H1 (cell line): ENCODE measurements at regions not wholly inside any gene's neighbourhood (a gene's known extent, or its start where the extent isn't known, plus 50 kb on each side); places are given as distances from the start of the nearest gene placed in this dataset.

Experiments used
- CTCF ChIA-PET: fragments of 300-600 bp; sonication (Branson Sonifier 250); formaldehyde crosslinking; loops from one replicate; lab custom pipeline; 2021; ENCODE audit not compliant: partially characterized antibody; lab: Charles Lee
- POLR2A ChIA-PET: fragments of 300-600 bp; sonication (Branson Sonifier 250); formaldehyde crosslinking; loops from one replicate; lab custom pipeline; 2021; ENCODE audit warnings: inconsistent platforms; ENCODE audit not compliant: partially characterized antibody; lab: Charles Lee
- DNase-seq, 2 experiments: peaks; one replicate each; pipeline versions ENCODE4 v3.0.0 to v3.0.0-alpha.2; 2010 to 2022; ENCODE audit warnings: low spot score in 2 of 2, low read depth in 1 of 2, mixed read lengths in 1 of 2
- FAIRE-seq: peaks from 2 replicates; lab custom pipeline; 2011; peaks lifted over from hg19 to GRCh38; lab: Jason Lieb, UNC
- H2AFZ ChIP-seq: 2 replicates; pipeline ENCODE4 v1.8.1; 2012; ENCODE audit warnings: low read length, inconsistent platforms
- H2AK5ac ChIP-seq: 2 replicates; pipeline ENCODE4 v1.6.1; 2013; ENCODE audit warnings: low read depth, low read length
- H2BK120ac ChIP-seq: replicated peaks from 2 replicates; pipeline ENCODE3; 2013; ENCODE audit warnings: low read depth, low read length, inconsistent platforms
- H2BK12ac ChIP-seq: 2 replicates; pipeline ENCODE4 v1.6.1; 2013; ENCODE audit warnings: low read depth, low read length
- H2BK15ac ChIP-seq: 2 replicates; pipeline ENCODE4 v1.6.1; 2013; ENCODE audit warnings: low read length
- H2BK20ac ChIP-seq: 2 replicates; pipeline ENCODE4 v1.6.1; 2013; ENCODE audit warnings: low read length
- H2BK5ac ChIP-seq: 2 replicates; pipeline ENCODE4 v1.6.1; 2013; ENCODE audit warnings: low read depth, low read length
- H3K14ac ChIP-seq: 2 replicates; pipeline ENCODE4 v1.6.1; 2013; ENCODE audit warnings: inconsistent platforms; ENCODE audit not compliant: insufficient read length
- H3K18ac ChIP-seq: 2 replicates; pipeline ENCODE4 v1.6.1; 2013; ENCODE audit warnings: low read length; ENCODE audit errors: extremely low read depth
- H3K23ac ChIP-seq: 2 replicates; pipeline ENCODE4 v1.6.1; 2013; ENCODE audit warnings: inconsistent platforms; ENCODE audit not compliant: insufficient read length
- H3K23me2 ChIP-seq: 2 replicates; pipeline ENCODE4 v1.6.1; 2013; ENCODE audit warnings: low read depth, low read length
- H3K27ac ChIP-seq: 2 replicates; pipeline ENCODE4 v1.6.1; 2011; ENCODE audit warnings: low read depth, low read length, inconsistent platforms
- H3K27me3 ChIP-seq, 4 experiments: replicated peaks in 1 of 4; 1 replicate in 1 of 4; 2 replicates in 3 of 4; pipeline versions ENCODE4 v1.6.1 to v1.8.1; 2011 to 2013; ENCODE audit warnings: low read length in 3 of 4, mild to moderate bottlenecking in 3 of 4, inconsistent platforms in 2 of 4, mixed read lengths in 2 of 4, moderate library complexity in 1 of 4; ENCODE audit not compliant: control insufficient read depth in 3 of 4, insufficient read depth in 3 of 4; ENCODE audit errors: extremely low read depth in 1 of 4
- H3K36me3 ChIP-seq, 4 experiments: 2 replicates each; pipeline versions ENCODE4 v1.6.1 to v1.8.1; 2011 to 2013; ENCODE audit warnings: mild to moderate bottlenecking in 4 of 4, low read length in 3 of 4, moderate library complexity in 2 of 4, control low read depth in 1 of 4, inconsistent platforms in 1 of 4; ENCODE audit not compliant: insufficient read depth in 4 of 4, control insufficient read depth in 2 of 4
- H3K4ac ChIP-seq: replicated peaks from 2 replicates; pipeline ENCODE3; 2013; ENCODE audit warnings: low read length, low read depth, mixed read lengths, inconsistent platforms; ENCODE audit not compliant: insufficient read length
- H3K4me1 ChIP-seq, 4 experiments: replicated peaks in 1 of 4; 1 replicate in 1 of 4; 2 replicates in 3 of 4; pipeline versions ENCODE4 v1.6.1 to v1.8.1; 2011 to 2013; ENCODE audit warnings: low read length in 3 of 4, inconsistent platforms in 2 of 4, mixed read lengths in 1 of 4; ENCODE audit not compliant: insufficient read depth in 4 of 4, control insufficient read depth in 3 of 4
- H3K4me2 ChIP-seq, 2 experiments: 2 replicates each; pipeline versions ENCODE4 v1.6.1 to v1.8.1; 2011 to 2013; ENCODE audit warnings: low read depth in 2 of 2, low read length in 2 of 2, control low read depth in 1 of 2, inconsistent platforms in 1 of 2, mild to moderate bottlenecking in 1 of 2; ENCODE audit not compliant: insufficient read depth in 1 of 2
- H3K4me3 ChIP-seq, 4 experiments: fragments of 200-600, 300-600 bp in 1 of 4; sonication (generic), shearing (Covaris generic), sonication (Bioruptor Twin) in 1 of 4; 2 replicates each; pipeline versions ENCODE4 v1.5.1 to v1.8.1; 2011 to 2016; ENCODE audit warnings: low read length in 4 of 4, low read depth in 3 of 4, control low read depth in 2 of 4, inconsistent platforms in 2 of 4, mild to moderate bottlenecking in 2 of 4, mixed read lengths in 1 of 4, moderate library complexity in 1 of 4; ENCODE audit not compliant: insufficient read depth in 2 of 4; ENCODE audit errors: extremely low read depth in 1 of 4
- H3K56ac ChIP-seq: replicated peaks from 2 replicates; pipeline ENCODE3; 2013; ENCODE audit warnings: low read depth, mild to moderate bottlenecking, mixed read lengths, low read length, inconsistent platforms; ENCODE audit not compliant: insufficient read length
- H3K79me1 ChIP-seq: 2 replicates; pipeline ENCODE4 v1.6.1; 2013; ENCODE audit warnings: low read depth, low read length, control low read depth
- H3K79me2 ChIP-seq, 2 experiments: 2 replicates each; pipeline versions ENCODE4 v1.6.1 to v1.8.1; 2012 to 2013; ENCODE audit warnings: low read length in 2 of 2, mild to moderate bottlenecking in 2 of 2, inconsistent platforms in 1 of 2; ENCODE audit not compliant: insufficient read depth in 2 of 2, control insufficient read depth in 1 of 2
- H3K9ac ChIP-seq, 4 experiments: replicated peaks in 1 of 4; 1 replicate in 1 of 4; 2 replicates in 3 of 4; pipeline versions ENCODE4 v1.6.1 to v1.8.1; 2011 to 2013; ENCODE audit warnings: low read depth in 3 of 4, low read length in 3 of 4, control low read depth in 2 of 4, mild to moderate bottlenecking in 2 of 4, moderate library complexity in 2 of 4, inconsistent platforms in 1 of 4; ENCODE audit errors: extremely low read depth in 1 of 4
- H3K9me3 ChIP-seq, 2 experiments: 2 replicates each; pipeline versions ENCODE4 v1.6.1 to v1.8.1; 2012 to 2013; ENCODE audit warnings: mild to moderate bottlenecking in 2 of 2, moderate library complexity in 2 of 2, control low read depth in 1 of 2, inconsistent platforms in 1 of 2, low read depth in 1 of 2, low read length in 1 of 2, mixed read lengths in 1 of 2; ENCODE audit not compliant: insufficient read depth in 2 of 2
- H4K20me1 ChIP-seq, 2 experiments: replicated peaks in 1 of 2; 2 replicates each; pipeline versions ENCODE3 to v1.8.1; 2011 to 2013; ENCODE audit warnings: inconsistent platforms in 2 of 2, low read length in 2 of 2, mild to moderate bottlenecking in 1 of 2; ENCODE audit not compliant: insufficient read depth in 2 of 2, control insufficient read depth in 1 of 2
- H4K5ac ChIP-seq: 2 replicates; pipeline ENCODE4 v1.6.1; 2013; ENCODE audit warnings: low read length, low read depth, mixed read lengths, inconsistent platforms; ENCODE audit not compliant: insufficient read length
- H4K8ac ChIP-seq: 2 replicates; pipeline ENCODE4 v1.8.0; 2013; ENCODE audit warnings: mild to moderate bottlenecking, moderate library complexity, low read length, inconsistent platforms; ENCODE audit not compliant: insufficient read depth; ENCODE audit errors: extremely low read depth
- H4K91ac ChIP-seq: replicated peaks from 2 replicates; pipeline ENCODE3; 2013; ENCODE audit warnings: low read length, mixed read lengths, inconsistent platforms; ENCODE audit not compliant: insufficient read length
- EP300 ChIP-seq, 2 experiments: IDR thresholded peaks; 1 replicate in 1 of 2; 2 replicates in 1 of 2; pipeline ENCODE4 v1.6.1; 2011 to 2012; ENCODE audit warnings: low read depth in 2 of 2, low read length in 2 of 2, mild to moderate bottlenecking in 2 of 2, borderline replicate concordance in 1 of 2, inconsistent platforms in 1 of 2, moderate library complexity in 1 of 2
- GTF2F1 ChIP-seq: IDR thresholded peaks from 2 replicates; pipeline ENCODE4 v1.6.1; 2012; ENCODE audit warnings: low read depth, low read length, improper control_type of control experiment, borderline replicate concordance
- HDAC2 ChIP-seq, 2 experiments: fragments of 300-600 bp in 1 of 2; sonication (generic) in 1 of 2; IDR thresholded peaks; 2 replicates each; pipeline ENCODE4 v1.6.1; 2011 to 2012; ENCODE audit warnings: low read depth in 2 of 2, low read length in 2 of 2, mild to moderate bottlenecking in 2 of 2, moderate library complexity in 2 of 2, borderline replicate concordance in 1 of 2, inconsistent platforms in 1 of 2
- JUN ChIP-seq: IDR thresholded peaks from 2 replicates; pipeline ENCODE4 v1.6.1; 2011; ENCODE audit warnings: low read depth, mild to moderate bottlenecking, improper control_type of control experiment, low read length
- SIN3A ChIP-seq, 2 experiments: IDR thresholded peaks in 1 of 2; conservative IDR thresholded peaks in 1 of 2; 2 replicates each; pipeline ENCODE4 v1.6.1; 2011 to 2012; ENCODE audit warnings: low read length in 2 of 2, improper control_type of control experiment in 1 of 2, low read depth in 1 of 2, mild to moderate bottlenecking in 1 of 2
- SIRT6 ChIP-seq: IDR thresholded peaks from one replicate; pipeline ENCODE4 v1.7.1; 2012; ENCODE audit warnings: low read length, inconsistent platforms
- WGBS, 2 experiments: shearing (Covaris generic) in 1 of 2; methylation state at CpG; one replicate each; pipeline versions ENCODE4 v1.1.6 to v1.1.7; 2013 to 2015; ENCODE audit warnings: low lambda C conversion rate in 2 of 2, mixed read lengths in 2 of 2, inconsistent platforms in 1 of 2, low coverage in 1 of 2, missing lambda C conversion rate in 1 of 2; ENCODE audit not compliant: insufficient replicate concordance in 2 of 2, insufficient coverage in 1 of 2, insufficient read length in 1 of 2; ENCODE audit errors: extremely low coverage in 1 of 2, missing lambda C conversion rate in 1 of 2; 5-methylcytosine and 5-hydroxymethylcytosine counted together
- TF ChIP-seq, protein P1 (sequence below): IDR thresholded peaks from 2 replicates; pipeline ENCODE4 v1.6.1; 2012; ENCODE audit warnings: inconsistent platforms

DNA sequence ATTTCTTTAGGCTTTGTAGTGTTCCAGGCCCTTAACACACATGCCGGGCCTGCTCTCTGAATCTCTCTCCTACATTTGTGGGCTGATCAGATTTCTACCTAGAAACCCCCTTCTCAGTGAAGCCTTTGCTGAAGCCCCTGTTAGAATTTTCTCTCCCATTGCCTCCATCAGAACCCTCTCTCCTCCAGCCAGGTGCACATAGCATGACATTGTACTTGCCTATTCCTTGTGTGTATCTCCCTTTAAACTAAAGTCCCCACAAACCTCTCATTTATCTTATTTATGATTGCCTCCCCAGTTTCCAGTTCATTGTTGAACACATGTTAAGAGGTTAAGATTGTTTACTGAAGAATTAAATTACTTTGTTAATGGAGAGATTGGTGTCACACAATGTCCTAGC is 325.5 kb upstream of the CITED2 start:
- no peak for TF ChIP-seq EP300 (IDR thresholded peaks at IDR 0.05; ENCODE audit: borderline replicate concordance in 1 of 2, low read depth in 2 of 2, low read length in 2 of 2)
- no peak for TF ChIP-seq JUN
- TF ChIP-seq, protein P1, sequence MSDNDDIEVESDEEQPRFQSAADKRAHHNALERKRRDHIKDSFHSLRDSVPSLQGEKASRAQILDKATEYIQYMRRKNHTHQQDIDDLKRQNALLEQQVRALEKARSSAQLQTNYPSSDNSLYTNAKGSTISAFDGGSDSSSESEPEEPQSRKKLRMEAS: no peak
- TF ChIP-seq SIN3A (conservative IDR thresholded peaks at IDR 0.05 in 1 of 2, IDR thresholded peaks at IDR 0.05 in 1 of 2; ENCODE audit: low read depth in 1 of 2, low read length in 2 of 2): no peak
- TF ChIP-seq HDAC2 (IDR thresholded peaks at IDR 0.05; ENCODE audit: borderline replicate concordance in 1 of 2, low read depth in 2 of 2, low read length in 2 of 2): no peak
- TF ChIP-seq GTF2F1: no peak
- no peak for TF ChIP-seq SIRT6
- FAIRE-seq: no peak
- H3K27me3 ChIP-seq: no peaks in the 10 kb centered on the region
- H2BK15ac ChIP-seq: no peak overlapping the region
- no peak overlapping the region for H2BK120ac ChIP-seq
- 92% methylated on average over 1 of the region's 1 CpG; no CpG with 5 or more reads in 1 of the 2 experiments for WGBS, 2 experiments
- no peak overlapping the region for H3K4me3 ChIP-seq
- H2BK12ac ChIP-seq: no peak overlapping the region
- no peak overlapping the region for H4K5ac ChIP-seq
- no peak overlapping the region for H3K18ac ChIP-seq
- no peak overlapping the region for H3K14ac ChIP-seq
- no peak overlapping the region for H2BK5ac ChIP-seq
- H3K23ac ChIP-seq: no peak overlapping the region
- H3K27ac ChIP-seq: no peak overlapping the region
- no peaks in the 10 kb centered on the region for H3K79me2 ChIP-seq
- DNase-seq: no peak
- no peak overlapping the region for H3K4me2 ChIP-seq
- H4K91ac ChIP-seq: no peak overlapping the region
- no peak overlapping the region for H2AK5ac ChIP-seq
- no peaks in the 10 kb centered on the region for H3K4me1 ChIP-seq
- CTCF ChIA-PET: no interaction called here
- H3K79me1 ChIP-seq: no peaks in the 10 kb centered on the region
- no peak overlapping the region for H2BK20ac ChIP-seq
- no peak overlapping the region for H3K4ac ChIP-seq
- H3K23me2 ChIP-seq: no peaks in the 10 kb centered on the region; the same call in 1 of the 2 replicates
- H4K8ac ChIP-seq: no peak overlapping the region
- no peak overlapping the region for H2AFZ ChIP-seq
- H3K56ac ChIP-seq: no peak overlapping the region
- POLR2A ChIA-PET: no interaction called here
- peaks cover 0 to 4% of the 10 kb centered on the region in 2 experiments; a peak in 1 of 4 replicates for H3K9me3 ChIP-seq
- no peaks in the 10 kb centered on the region for H4K20me1 ChIP-seq
- no peak overlapping the region for H3K9ac ChIP-seq
- no peaks in the 10 kb centered on the region for H3K36me3 ChIP-seq
